T follicular helper cell (primary cell): ENCODE measurements at regions not wholly inside any gene's neighbourhood (a gene's known extent, or its start where the extent isn't known, plus 50 kb on each side); places are given as distances from the start of the nearest gene placed in this dataset.

Experiments
- DNase-seq: peaks from one replicate; pipeline ENCODE4 v3.0.0-alpha.2; 2020; ENCODE audit warnings: low read depth

DNA sequence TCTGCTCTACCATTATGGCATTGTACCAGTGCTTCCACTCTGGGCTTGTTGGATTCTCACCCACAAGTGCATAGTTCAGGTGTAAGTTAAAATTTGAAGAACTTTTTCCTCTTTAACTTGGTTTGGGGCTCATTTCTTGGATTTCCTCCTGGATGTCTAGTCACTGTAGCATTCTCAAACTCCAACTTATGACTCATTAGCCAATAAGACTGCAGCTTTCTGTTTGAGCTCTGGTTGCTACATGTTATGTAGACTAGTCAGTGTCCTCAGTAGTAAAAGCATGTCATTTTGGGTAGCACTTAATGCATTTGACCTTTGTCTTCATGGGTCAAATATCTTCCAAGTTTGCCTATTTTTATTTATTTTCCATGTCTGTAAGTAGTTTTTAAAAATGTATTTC lies 790.8 kb downstream of the BRINP1 start:
- DNase-seq = no peak

DNA sequence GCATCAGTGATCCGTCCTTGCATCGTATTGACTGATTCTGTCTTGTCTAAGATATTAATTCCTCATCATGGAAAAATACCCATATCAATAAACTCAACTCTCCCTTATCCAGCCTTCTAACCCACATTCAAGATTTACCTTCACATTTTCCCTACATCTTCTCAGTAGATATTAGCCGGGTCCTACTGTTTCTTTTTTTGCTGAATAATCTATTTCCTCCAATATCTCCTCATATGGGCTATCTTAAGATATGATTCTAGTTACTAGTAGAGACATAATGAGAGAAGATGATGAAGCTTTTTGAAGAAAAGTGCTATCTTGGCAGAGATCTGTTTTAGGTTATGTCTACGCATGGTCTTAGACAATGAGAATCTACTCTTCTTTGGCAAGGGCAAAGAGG lies 785.8 kb downstream of the BRINP1 start:
- DNase-seq = no peak

- DNase-seq = no peak
Observed at GRCh38 chr9:118586978-118587377, 782.3 kb downstream of the BRINP1 start.

DNA sequence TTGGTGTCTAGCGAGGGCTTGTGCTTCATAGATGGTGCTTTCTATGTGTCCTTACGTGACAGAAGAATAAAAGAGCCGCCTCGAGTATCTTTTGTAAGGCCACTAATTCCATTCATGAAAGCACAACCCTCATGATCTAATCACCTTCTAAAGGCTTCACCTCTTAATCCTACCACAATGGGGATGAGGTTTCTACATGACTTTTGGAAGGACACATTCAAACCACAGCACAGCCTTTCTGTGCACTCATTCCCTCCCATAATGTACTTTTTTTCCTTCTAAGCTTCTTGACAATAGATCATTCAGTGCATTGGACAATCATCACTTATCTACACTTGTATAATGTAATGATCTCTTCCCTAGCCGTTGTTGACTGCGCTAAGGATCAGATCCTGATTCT lies 774.8 kb downstream of the BRINP1 start:
- DNase-seq = no peak

DNA sequence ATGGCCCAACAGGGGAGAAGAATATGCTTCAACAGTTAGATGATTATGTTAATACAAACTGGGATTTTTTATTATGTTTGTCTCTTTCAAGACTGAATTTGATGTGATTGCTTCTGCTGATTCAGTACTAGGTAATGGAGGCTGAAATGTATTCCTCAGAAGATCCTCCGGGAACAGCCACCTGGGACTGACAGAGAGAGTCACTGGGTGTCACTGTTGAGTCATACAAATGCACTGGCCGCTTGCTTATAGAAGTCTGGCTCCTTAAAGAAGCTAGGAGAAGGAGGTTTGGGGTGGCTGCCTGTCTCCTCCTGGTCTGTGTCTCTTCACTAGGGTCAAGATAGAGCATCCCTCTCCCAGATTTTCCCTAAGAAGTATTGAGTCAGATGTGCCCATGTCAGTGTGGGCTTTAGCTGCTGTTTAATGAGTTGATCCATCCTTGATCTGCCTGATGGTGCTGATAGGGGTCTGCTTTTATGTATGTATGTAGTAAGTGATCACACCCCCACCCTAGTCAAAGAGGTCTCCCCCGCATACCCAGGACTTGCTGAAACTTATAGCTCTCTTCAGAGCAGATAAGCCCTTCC lies 773.4 kb downstream of the BRINP1 start:
- DNase-seq = no peak

DNA sequence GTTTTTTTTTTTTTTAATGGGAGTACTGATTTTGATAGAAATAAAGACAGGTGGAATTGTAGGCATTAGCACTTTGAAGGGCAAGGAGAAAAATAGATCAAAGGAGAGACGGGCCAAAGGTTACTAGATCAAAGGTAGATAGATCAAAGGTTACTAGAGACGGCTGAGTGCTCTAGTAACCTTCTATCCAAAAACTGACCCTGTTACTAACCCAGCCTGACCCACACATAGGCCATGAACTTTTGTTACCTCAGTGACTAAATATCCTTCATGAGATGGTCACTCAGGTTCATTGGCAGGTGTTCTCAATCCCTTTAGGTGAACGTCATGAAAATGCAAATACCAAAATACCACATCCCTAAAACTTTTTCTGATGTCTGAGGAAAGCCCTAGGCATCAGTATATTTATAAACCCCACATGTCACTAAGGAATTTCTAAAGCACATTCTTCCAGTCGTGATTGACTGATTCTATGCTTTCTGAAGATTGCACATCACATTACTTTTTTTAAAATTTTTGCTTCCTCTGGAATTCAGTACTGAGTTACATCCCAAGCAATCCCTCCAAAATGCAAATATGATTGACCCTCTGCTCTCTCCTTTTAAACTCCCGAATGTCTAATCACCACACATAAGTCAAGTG lies 772.7 kb downstream of the BRINP1 start:
- no peak for DNase-seq

DNA sequence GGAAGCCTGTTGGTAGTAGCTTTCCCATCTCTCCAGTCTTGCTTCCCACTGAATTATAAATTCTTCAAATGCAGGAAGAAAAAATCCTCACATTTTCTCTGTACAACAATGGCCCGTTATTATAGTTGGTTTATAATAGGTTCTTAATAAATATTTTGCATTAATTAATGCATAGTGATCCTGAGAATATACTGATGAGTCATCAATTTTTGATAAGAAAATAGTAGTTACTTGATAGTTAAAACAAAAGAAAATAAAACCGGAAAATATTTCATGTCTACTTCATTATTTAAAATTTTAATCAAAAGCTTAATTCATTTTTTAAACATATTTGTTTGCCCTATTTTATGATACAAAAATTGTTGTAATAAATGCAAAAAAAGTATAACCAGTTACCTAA lies 762.6 kb downstream of the BRINP1 start:
- no peak for DNase-seq

DNA sequence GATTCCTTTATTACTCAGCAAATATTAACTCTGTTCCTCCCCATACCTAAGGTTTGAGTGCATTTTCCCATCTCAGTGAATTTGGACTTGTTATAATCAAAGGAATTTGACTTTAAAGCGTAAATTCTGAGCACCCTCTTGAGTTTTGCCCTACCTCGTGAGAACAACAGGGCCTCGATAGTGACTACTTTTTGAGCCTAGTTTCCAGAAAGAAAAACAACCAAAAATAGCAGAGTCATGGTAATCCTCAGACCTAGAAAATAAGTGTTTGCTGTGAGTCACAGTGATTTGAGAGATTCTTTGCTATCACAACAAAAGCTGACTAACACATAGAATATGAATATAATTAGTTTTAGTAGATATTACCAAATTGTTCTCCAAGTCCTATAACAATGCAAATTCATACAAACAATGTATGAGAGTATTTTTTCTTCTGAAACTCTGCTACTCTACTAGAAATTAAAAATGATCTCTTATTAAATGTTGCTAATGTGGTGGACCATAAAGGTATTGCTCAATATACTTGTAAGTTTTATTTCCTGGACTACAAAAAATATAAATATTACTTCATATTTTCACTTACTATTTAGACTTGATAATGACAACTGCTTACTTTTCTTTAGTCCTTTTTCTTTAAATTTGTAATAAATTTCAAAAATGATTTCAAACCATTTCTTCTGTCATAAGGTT lies 759.7 kb downstream of the BRINP1 start:
- DNase-seq = no peak

DNA sequence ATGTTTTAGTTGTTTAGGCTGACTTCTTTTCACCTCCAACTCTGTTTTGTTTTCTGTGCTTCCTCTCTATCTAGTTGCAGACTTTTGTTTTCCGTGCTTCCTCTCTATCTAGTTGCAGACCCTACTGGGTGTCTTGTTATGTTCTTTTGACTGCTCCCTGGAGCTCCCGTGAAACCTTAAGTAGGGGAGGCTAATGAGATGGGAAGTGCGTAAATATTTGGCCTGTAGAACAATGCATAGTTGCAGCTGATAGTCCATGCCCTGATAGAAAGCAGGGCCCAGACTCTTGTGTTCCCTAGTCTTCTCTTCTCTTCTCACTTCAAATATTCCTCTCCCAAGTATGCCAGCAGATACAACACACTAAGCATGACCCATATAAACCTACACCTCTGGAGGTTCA lies 757.0 kb downstream of the BRINP1 start:
- DNase-seq = no peak

DNA sequence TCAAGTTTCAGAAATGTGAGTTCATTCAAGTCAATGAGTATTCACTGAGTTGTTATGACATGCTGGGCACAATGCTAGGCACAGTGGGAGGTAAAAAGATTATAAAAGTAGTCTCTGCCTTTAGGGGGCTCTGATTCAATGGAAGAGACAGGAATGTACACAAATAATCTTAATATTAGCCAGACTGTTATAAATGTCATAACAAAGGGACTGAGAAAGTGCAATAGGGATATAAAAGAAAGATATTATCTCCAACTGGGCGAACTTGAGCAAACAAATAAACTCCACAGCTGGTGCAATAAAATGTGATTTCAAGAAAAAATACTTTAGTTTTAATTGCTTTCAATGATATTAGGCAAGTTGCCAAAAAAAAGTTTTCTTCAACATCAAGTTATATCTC lies 755.2 kb downstream of the BRINP1 start:
- DNase-seq = no peak

GRCh38 chr9:118618084-118618483 lies 751.2 kb downstream of the BRINP1 start:
- DNase-seq = no peak

GRCh38 chr9:118618849-118619248 lies 750.4 kb downstream of the BRINP1 start:
- no peak for DNase-seq

- DNase-seq = no peak
Observed at GRCh38 chr9:118624608-118625007, 744.6 kb downstream of the BRINP1 start.

GRCh38 chr9:118630079-118630478 lies 739.2 kb downstream of the BRINP1 start:
- no peak for DNase-seq

GRCh38 chr9:118630931-118631595 lies 738.2 kb downstream of the BRINP1 start:
- no peak for DNase-seq

DNA sequence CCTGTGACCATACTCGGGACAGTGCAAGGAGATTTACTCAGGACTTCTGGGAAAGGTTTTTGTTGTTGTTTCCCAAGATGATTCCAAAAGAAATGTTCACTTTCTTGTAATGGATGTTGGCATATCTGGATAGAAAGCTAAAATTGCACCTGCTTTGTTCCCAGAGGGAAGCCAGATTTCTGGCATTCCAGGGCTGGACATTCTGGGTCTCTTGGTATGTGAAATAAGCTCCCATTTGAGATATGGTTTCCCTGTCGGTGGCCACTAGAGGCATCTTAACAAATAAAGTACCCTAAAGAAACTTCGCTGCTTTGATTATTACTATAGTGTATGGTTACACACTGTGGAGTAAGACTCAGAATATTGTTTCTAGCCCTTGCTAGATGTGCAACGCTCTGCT lies 737.3 kb downstream of the BRINP1 start:
- no peak for DNase-seq

DNA sequence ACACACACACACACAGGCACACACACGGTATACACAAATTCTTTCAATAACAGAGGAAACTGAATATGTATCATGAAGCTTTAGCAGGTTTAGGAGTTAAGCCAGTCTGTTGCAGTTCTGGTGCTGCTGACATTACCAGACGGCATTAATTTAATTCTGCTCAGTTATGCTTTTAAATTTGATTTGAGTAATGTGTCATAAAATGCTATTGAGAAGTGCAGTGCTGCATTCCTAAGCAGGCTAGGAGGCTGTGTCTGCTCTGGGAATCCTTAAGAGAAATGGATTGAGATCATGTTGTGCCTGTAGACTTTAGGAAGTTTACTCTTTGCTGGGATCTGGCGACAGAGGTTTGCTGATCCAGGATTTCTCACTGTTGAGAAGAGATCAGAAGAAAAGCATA lies 733.8 kb downstream of the BRINP1 start:
- DNase-seq = no peak

- DNase-seq = no peak
Observed at GRCh38 chr9:118637681-118638080, 731.6 kb downstream of the BRINP1 start.

DNA sequence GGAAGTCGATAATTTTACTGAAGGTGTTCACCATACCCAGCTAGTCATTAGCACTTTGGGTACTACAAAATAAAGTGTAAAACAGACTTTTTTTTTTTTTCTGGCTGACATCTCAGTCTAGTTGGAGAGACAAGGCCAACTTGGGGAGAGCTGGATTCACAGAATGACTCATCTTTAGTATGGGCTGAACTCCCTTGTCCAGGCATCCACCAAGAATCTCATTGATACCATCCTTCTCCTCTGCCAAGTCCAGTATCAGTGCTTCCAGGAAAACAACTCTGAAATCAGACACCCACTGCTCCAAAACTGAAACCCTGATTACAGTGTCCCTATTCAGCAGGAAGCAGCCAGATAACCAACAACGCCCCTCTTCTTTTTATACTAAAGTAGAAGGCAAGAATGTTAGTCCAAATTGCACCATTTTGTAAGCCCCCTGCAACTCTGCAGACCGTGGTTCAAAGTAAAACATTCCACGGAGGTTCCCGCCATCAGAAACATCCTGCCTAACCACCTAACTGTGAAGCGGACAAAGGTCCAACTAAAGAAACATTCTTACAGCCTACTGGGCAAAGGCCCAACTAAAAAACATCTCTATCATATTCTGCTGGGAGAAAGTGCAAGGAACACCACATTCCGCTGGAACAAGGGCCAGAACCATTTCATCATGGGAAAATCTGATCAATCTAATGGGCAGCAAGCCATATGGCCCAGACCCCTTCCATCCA lies 728.2 kb downstream of the BRINP1 start:
- DNase-seq = no peak

DNA sequence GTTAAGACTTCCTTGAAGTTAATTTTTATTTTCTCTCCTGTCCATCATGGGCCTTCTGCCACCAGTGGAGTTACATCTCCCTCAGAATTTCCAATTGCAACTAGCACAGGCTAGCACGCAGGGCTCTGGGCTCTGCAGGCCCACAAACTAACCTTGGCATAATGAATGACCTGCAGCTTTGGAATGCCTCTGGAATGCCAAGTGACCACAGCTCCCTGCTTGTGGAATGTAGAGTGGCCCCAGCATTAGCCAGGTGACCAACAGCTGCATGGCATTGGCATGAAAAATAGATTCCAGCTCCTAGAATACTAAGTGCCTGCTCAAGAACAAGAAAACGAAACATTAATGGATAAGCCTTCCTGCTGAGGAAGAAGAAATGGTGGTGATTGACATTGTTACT lies 726.1 kb downstream of the BRINP1 start:
- DNase-seq = no peak

DNA sequence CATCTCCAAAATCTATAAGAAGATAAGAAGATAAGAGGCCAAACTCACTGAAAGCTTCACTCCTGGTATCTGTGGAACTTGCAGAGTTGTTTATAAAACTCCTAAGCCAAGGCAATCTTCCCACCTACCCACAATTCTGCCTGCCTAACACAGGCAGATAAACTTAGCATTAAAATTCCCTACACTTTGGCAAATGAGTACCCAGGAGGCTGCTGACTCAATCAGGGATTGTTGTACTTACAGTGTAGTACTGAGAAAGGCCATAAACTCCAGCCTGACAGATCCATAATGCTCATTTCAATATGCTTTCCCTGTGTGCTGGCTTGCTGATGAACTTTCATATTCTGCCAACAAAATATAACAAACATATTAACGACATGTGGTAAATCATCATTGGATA lies 725.2 kb downstream of the BRINP1 start:
- no peak for DNase-seq

GRCh38 chr9:118647331-118647730 lies 721.9 kb downstream of the BRINP1 start:
- DNase-seq = no peak
